IPS-20b (cell line): ENCODE measurements at regions not wholly inside any gene's neighbourhood (a gene's known extent, or its start where the extent isn't known, plus 50 kb on each side); places are given as distances from the start of the nearest gene placed in this dataset.

Experiments used
- H3K27ac ChIP-seq: one replicate; pipeline ENCODE4 v1.5.1; 2013; ENCODE audit warnings: low read length
- H3K27me3 ChIP-seq: 2 replicates; pipeline ENCODE4 v1.6.1; 2013; ENCODE audit warnings: mild to moderate bottlenecking, low read length, inconsistent platforms; ENCODE audit not compliant: insufficient read depth
- H3K36me3 ChIP-seq: 2 replicates; pipeline ENCODE4 v1.6.1; 2013; ENCODE audit warnings: low read depth, mild to moderate bottlenecking, inconsistent platforms, low read length, moderate library complexity; ENCODE audit not compliant: insufficient read depth
- H3K4me1 ChIP-seq: 2 replicates; pipeline ENCODE4 v1.6.1; 2013; ENCODE audit warnings: mild to moderate bottlenecking, control low read depth, inconsistent platforms, low read length, moderate library complexity; ENCODE audit not compliant: insufficient read depth
- H3K4me3 ChIP-seq: 2 replicates; pipeline ENCODE4 v1.5.1; 2013; ENCODE audit warnings: mild to moderate bottlenecking, low read length, inconsistent platforms
- H3K9ac ChIP-seq: 2 replicates; pipeline ENCODE4 v1.6.1; 2013; ENCODE audit warnings: low read depth, mild to moderate bottlenecking, inconsistent platforms, low read length, moderate library complexity
- H3K9me3 ChIP-seq: 2 replicates; pipeline ENCODE4 v1.6.1; 2013; ENCODE audit warnings: mild to moderate bottlenecking, low read depth, low read length, inconsistent platforms; ENCODE audit not compliant: insufficient read depth

DNA sequence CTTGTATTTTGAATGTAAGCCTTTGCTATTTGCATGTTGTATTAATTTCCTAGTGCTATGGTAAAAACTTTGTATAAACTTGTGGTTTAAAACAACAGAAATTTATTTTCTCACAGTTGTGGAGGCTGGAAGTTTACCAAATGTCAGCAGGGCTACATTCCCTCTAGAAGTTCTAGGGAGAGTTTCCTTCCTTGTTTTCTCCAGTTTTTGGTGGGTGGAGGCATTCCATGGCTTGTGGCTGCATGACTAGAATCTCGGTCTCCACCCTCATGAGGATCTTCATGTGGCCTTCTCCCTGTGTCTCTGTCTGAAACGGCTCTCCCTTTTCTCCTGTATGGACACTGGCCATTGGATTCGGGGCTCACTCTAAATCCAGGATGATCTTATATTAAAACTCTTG is 482.2 kb upstream of the GOT2 start:
- Histone ChIP-seq H3K4me1 (peaks cover 5% of the 10 kb centered on the region), H3K27ac (no peak overlapping the region), H3K36me3 (no peaks in the 10 kb centered on the region)

DNA sequence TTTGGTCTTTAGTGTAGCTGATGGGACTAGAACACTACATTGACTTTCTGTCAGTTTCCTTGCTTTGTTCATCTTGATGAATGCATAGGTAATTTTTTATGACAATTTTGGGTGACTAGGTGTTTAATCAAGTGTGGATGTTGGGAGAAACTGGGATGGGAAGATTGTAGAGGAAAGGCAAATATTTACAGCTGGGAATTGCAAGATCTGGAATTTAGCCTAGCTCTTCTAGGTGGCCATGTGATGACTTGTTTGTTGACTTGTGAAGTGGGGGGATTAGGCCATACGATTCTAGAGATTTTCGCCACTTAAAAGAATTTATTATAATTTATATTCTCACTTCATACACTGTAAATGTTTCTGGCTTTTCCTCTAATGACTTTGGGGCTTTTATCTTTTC is 480.3 kb upstream of the GOT2 start:
- no peaks in the 10 kb centered on the region for H3K36me3 ChIP-seq
- H3K4me1 ChIP-seq = peaks cover 17% of the 10 kb centered on the region
- no peak overlapping the region for H3K9ac ChIP-seq
- no peak overlapping the region for H3K27ac ChIP-seq
- H3K4me3 ChIP-seq = no peak overlapping the region
- H3K27me3 ChIP-seq = no peaks in the 10 kb centered on the region
- H3K9me3 ChIP-seq = no peaks in the 10 kb centered on the region

More for the DNA sequence above, 482.2 kb upstream of the GOT2 start:
- H3K27me3 ChIP-seq = no peaks in the 10 kb centered on the region
- H3K9ac ChIP-seq = no peak overlapping the region
- H3K4me3 ChIP-seq = no peak overlapping the region
- H3K9me3 ChIP-seq = no peaks in the 10 kb centered on the region

DNA sequence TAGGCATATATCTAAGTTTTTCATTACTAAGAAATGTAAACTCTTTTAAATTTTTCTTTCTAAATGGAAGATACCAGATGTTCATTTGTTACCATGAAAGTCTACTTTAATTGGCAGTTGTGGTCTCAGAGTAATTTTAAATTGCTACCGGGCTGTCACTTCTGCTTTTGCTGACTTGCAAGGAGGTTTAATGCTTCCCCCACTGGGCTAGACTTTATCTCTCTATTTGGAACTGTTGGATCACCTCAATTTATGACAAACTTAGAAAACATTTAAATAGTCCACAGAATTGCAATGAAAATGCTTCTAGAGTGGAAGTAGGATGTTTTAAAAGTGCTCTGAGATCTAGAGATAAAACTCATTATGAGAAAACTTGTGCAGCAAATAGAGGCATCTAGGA is 479.8 kb upstream of the GOT2 start:
- no peak overlapping the region for H3K9ac ChIP-seq
- no peak overlapping the region for H3K4me3 ChIP-seq
- H3K4me1 ChIP-seq = peaks cover 17% of the 10 kb centered on the region
- no peaks in the 10 kb centered on the region for H3K27me3 ChIP-seq
- H3K27ac ChIP-seq = no peak overlapping the region
- no peaks in the 10 kb centered on the region for H3K9me3 ChIP-seq
- H3K36me3 ChIP-seq = no peaks in the 10 kb centered on the region

DNA sequence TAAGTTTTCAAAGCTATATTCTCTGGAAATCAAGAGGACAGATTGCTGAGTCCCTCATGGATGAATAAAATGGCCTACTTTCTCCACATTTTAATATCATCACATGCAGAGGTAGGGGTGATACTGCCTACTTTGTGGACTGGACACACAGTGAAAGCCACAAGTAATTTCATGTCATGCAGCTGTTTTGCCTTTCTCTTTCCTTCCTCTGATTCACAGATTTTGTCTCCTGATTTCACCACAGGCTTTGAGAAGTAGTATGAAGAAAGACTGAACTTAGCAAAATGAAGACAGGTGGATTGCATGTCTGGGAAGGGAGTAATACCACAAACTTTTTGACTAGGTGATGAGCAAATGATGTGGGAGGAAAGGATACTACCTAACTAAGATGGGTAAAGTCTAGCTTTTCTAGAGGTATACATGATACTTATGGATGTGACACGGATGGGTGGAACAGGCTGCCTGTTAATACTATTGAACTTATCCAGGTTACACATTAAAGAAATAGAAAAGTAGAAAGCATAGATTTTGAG is 478.4 kb upstream of the GOT2 start:
- H3K27me3 ChIP-seq = no peaks in the 10 kb centered on the region
- H3K27ac ChIP-seq = no peak overlapping the region
- H3K9me3 ChIP-seq = no peaks in the 10 kb centered on the region
- no peaks in the 10 kb centered on the region for H3K36me3 ChIP-seq
- no peak overlapping the region for H3K4me3 ChIP-seq
- H3K4me1 ChIP-seq = peaks cover 17% of the 10 kb centered on the region
- no peak overlapping the region for H3K9ac ChIP-seq

DNA sequence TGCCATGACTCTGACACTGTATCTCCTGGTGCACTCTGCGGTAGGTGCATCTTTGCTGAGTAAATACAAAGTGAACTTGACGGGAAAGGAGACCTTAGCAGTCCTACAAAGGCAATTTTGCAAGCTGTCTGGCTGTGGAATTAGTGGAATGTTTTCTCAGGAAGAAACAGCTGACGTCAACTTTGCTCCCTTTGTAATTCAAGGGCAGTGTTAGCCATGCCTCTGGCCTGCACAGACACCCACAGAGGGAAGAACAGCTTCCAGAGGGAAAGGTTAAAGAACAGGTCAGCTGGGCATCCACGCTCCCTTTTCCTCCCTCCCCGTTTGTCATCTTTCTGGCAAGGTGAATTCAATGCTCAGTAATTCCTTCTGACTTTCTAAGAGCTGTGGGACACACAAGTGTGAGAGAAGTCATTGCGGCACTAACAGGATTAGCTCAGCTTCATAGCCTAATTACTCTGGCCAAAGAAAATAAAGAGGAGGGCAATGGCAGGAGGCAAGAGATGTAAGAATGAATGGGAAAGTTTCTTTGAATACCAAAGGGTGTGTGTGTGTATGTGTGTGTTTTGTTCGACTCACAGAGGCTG is 476.9 kb upstream of the GOT2 start:
- H3K27me3 ChIP-seq = no peaks in the 10 kb centered on the region
- H3K4me3 ChIP-seq = 0 out of 2 replicates have a peak overlapping the region, but pooled peaks have one; percentile 16
- peaks cover 17% of the 10 kb centered on the region for H3K4me1 ChIP-seq
- no peak overlapping the region for H3K27ac ChIP-seq
- 0 out of 2 replicates have a peak overlapping the region, but pooled peaks have one; percentile 4 for H3K9ac ChIP-seq
- no peaks in the 10 kb centered on the region; the same call in 1 of the 2 replicates for H3K9me3 ChIP-seq
- H3K36me3 ChIP-seq = no peaks in the 10 kb centered on the region

DNA sequence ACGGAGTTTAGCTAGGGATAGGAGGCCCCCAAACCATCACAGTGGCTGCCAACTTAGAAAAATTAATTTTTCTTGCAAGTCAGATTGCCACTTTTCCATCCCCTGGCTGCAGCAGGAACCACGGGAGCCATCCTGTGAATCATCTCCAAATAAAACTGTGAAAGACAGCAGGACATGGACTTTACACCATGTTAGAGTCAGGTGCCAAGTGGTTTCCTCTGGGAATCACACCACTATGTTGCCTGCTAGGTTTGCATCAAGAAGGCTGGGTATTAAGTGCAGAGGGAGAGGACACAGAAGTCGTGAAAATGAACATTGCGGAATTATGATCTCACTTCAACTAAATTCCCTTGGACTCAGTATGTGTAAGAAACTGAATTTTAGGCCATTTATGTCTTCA is 471.3 kb upstream of the GOT2 start:
- H3K9me3 ChIP-seq = no peaks in the 10 kb centered on the region; the same call in 1 of the 2 replicates
- H3K9ac ChIP-seq = no peak overlapping the region
- H3K4me3 ChIP-seq = no peak overlapping the region
- H3K4me1 ChIP-seq = peaks cover 8% of the 10 kb centered on the region; the same call in 1 of the 2 replicates
- H3K27me3 ChIP-seq = no peaks in the 10 kb centered on the region
- H3K27ac ChIP-seq = no peak overlapping the region
- H3K36me3 ChIP-seq = no peaks in the 10 kb centered on the region

DNA sequence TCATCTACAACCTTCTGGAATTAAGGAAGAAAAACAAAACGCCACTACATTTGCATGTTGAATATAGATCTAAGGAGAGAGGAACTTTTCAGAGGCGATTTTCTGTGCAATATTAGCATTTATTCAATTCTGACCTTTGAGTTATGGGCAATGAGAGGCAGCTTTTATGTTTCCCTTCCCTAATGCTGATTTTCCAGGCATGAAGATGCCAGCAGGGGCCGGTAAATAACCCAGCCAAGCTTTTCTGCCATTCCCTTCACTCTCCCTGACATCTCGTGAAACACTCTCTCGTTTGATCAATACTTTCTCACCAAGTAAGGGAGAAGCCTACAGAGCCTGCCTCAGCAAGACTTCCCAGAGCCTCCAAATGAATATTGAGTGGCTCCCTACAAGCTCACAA is 470.5 kb upstream of the GOT2 start:
- H3K9ac ChIP-seq = no peak overlapping the region
- no peaks in the 10 kb centered on the region for H3K36me3 ChIP-seq
- no peak overlapping the region for H3K27ac ChIP-seq
- H3K27me3 ChIP-seq = no peaks in the 10 kb centered on the region
- no peak overlapping the region for H3K4me3 ChIP-seq
- H3K9me3 ChIP-seq = no peaks in the 10 kb centered on the region; the same call in 1 of the 2 replicates
- peaks cover 4% of the 10 kb centered on the region; the same call in 1 of the 2 replicates for H3K4me1 ChIP-seq

DNA sequence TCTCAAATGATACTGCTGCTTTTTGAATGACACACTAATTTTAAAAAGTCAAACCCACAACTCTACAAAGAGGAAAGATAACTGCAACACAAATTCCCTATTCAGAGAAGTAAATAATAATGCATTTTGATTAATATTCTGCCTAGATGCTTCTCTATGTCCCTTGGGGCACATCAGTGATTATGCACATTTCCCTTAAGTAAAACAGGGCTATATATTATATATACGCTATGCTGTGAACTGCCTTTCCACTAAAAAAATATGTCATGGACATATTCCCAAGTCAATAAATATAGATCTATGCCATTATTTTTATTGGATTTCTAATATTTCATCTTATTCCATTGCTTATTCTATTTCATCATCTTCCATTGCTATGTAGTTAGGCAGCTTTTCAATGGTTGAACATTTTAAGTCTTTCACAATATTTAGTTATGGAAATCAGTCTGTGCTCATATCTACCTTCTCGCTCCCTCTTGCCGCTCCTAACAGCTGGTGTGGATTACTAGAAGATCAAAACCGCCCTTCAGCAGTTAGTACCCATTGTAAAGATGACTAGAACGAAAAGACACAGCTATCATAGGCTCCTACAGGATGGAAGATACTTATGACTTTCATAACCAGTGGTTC is 468.2 kb upstream of the GOT2 start:
- no peaks in the 10 kb centered on the region for H3K27me3 ChIP-seq
- H3K27ac ChIP-seq = no peak overlapping the region
- no peaks in the 10 kb centered on the region for H3K36me3 ChIP-seq
- no peak overlapping the region for H3K4me3 ChIP-seq
- H3K9ac ChIP-seq = no peak overlapping the region
- no peaks in the 10 kb centered on the region; the same call in 1 of the 2 replicates for H3K9me3 ChIP-seq
- peaks cover 4% of the 10 kb centered on the region; the same call in 1 of the 2 replicates for H3K4me1 ChIP-seq

DNA sequence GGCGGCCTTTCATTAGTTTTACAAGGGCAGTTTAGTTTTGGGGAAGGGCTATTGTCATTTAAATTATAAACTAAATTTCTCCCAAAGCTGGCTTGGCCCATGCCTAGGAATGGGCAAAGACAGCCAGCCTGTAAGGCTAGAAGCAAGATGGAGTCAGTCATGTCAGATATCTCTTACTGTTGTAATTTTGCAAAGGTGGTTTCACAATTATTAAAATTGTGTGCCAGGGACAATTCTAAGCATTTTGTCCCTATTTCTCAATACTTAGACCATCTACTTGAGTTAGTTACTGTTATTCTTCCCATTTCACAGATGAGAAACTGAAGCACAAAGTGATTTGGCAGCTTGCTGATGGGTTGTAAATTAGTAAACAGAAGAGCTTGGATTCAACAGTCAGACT is 467.7 kb upstream of the GOT2 start:
- Histone ChIP-seq H3K9me3 (no peaks in the 10 kb centered on the region), H3K36me3 (no peaks in the 10 kb centered on the region), H3K27ac (no peak overlapping the region), H3K4me3 (no peak overlapping the region), H3K27me3 (no peaks in the 10 kb centered on the region), H3K9ac (no peak overlapping the region), H3K4me1 (peaks cover 4% of the 10 kb centered on the region; the same call in 1 of the 2 replicates)

DNA sequence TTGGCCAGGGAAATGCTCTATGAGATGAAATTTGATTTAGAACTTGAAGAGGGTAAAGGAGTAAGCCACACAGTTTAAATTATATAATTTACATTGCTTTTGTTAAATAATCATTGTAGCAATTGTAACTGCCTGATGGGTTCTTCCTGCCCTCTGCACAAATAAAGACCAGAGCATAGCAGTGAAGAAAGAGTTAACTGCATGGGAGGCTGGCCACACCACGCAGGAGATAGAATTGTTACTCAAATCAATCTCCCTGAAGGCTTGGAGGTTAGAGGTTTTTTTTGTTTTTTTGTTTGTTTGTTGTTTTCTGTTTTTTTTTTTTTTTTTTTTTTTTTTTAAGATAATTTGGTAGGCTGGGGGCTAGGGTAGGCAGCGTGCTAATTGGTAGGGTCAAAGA is 467.0 kb upstream of the GOT2 start:
- no peaks in the 10 kb centered on the region for H3K9me3 ChIP-seq
- H3K4me3 ChIP-seq = no peak overlapping the region
- peaks cover 4% of the 10 kb centered on the region; the same call in 1 of the 2 replicates for H3K4me1 ChIP-seq
- no peak overlapping the region for H3K9ac ChIP-seq
- no peaks in the 10 kb centered on the region for H3K27me3 ChIP-seq
- H3K27ac ChIP-seq = no peak overlapping the region
- no peaks in the 10 kb centered on the region for H3K36me3 ChIP-seq

DNA sequence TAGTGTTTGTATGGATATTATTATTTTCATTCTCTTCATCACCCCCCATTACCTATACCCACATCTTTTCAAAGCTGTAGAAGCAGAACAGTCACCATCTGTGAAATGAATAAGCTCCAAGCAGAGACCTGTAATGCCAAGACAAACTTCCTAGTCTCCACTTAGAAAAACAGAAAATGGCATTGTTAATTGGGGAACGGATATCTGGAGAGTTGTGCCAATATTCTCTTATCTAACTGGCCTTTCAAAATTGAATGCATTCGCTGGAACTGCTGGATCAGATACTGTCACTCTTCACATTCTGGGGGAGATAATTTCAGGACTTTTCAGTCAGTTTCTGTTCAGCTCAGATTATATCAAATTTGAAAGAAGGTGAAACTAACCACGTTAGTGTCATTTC is 464.4 kb upstream of the GOT2 start:
- H3K4me1 ChIP-seq = peaks cover 4% of the 10 kb centered on the region; the same call in 1 of the 2 replicates
- H3K9me3 ChIP-seq = no peaks in the 10 kb centered on the region
- H3K27me3 ChIP-seq = no peaks in the 10 kb centered on the region
- H3K4me3 ChIP-seq = no peak overlapping the region
- no peak overlapping the region for H3K9ac ChIP-seq
- no peak overlapping the region for H3K27ac ChIP-seq
- no peaks in the 10 kb centered on the region for H3K36me3 ChIP-seq

DNA sequence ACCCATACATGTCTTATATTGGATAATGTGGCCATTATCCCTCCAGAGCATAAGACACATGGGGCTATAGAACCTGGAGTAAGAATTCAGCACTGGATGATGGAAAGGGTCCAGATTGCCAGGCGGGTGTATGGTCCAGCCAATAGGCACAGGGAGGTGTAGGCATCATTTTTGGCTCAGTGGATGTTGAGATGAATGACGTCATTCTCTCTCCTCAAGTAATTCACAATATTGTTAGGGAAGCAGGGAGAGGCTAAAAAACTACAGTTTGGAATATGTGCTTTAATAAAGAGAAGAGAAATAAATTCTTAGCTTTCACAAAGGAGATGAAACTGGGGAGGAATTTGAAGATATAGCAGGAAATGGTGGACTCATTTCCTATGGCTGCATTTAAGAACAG is 461.1 kb upstream of the GOT2 start:
- H3K4me1 ChIP-seq = no peaks in the 10 kb centered on the region
- no peak overlapping the region for H3K4me3 ChIP-seq
- no peak overlapping the region for H3K9ac ChIP-seq
- H3K9me3 ChIP-seq = no peaks in the 10 kb centered on the region
- H3K36me3 ChIP-seq = no peaks in the 10 kb centered on the region
- no peak overlapping the region for H3K27ac ChIP-seq
- no peaks in the 10 kb centered on the region for H3K27me3 ChIP-seq
